Loucy (cell line): ENCODE measurements at regions not wholly inside any gene's neighbourhood (a gene's known extent, or its start where the extent isn't known, plus 50 kb on each side); places are given as distances from the start of the nearest gene placed in this dataset.
"Not testable (repeated sequence)": the region's sequence is repeated elsewhere in the genome, so short reads cannot be mapped to it uniquely, and the experiment has no call there.

Experiments
- H2AFZ ChIP-seq: fragments of 200-600 bp; sonication (generic); 2 replicates; pipeline ENCODE4 v1.6.0; 2016; ENCODE audit warnings: antibody characterized with exemption, mild to moderate bottlenecking, low read length, moderate library complexity
- H3F3A ChIP-seq: fragments of 200-600 bp; 2 replicates; pipeline ENCODE4 v1.6.0; 2016; ENCODE audit warnings: antibody characterized with exemption, low read depth, mild to moderate bottlenecking
- H3K27me3 ChIP-seq: fragments of 200-600 bp; sonication (generic); 2 replicates; pipeline ENCODE4 v1.6.1; 2014; ENCODE audit warnings: low read length, mild to moderate bottlenecking; ENCODE audit not compliant: insufficient read depth, poor library complexity, severe bottlenecking
- H3K36me3 ChIP-seq: fragments of 200-600 bp; sonication (generic); 2 replicates; pipeline ENCODE4 v1.6.1; 2016; ENCODE audit warnings: low read length; ENCODE audit not compliant: insufficient read depth
- H3K4me1 ChIP-seq: fragments of 200-600 bp; sonication (generic); 2 replicates; pipeline ENCODE4 v1.5.1; 2014; ENCODE audit warnings: low read length, mild to moderate bottlenecking; ENCODE audit not compliant: insufficient read depth, poor library complexity, severe bottlenecking
- H3K4me2 ChIP-seq: fragments of 200-600 bp; sonication (generic); 2 replicates; pipeline ENCODE4 v1.6.0; 2014; ENCODE audit warnings: antibody characterized with exemption, low read length, low read depth, mild to moderate bottlenecking; ENCODE audit not compliant: poor library complexity, severe bottlenecking
- H3K4me3 ChIP-seq: fragments of 200-600 bp; sonication (generic); 2 replicates; pipeline ENCODE4 v1.5.1; 2014; ENCODE audit warnings: low read length, mild to moderate bottlenecking, mixed read lengths; ENCODE audit not compliant: poor library complexity, severe bottlenecking
- H3K79me2 ChIP-seq: fragments of 200-600 bp; sonication (generic); 2 replicates; pipeline ENCODE4 v1.6.1; 2014; ENCODE audit warnings: low read length; ENCODE audit not compliant: insufficient read depth
- H3K9ac ChIP-seq: fragments of 200-600 bp; sonication (generic); 2 replicates; pipeline ENCODE4 v1.6.0; 2014; ENCODE audit warnings: mild to moderate bottlenecking, low read depth, low read length, moderate library complexity; ENCODE audit not compliant: poor library complexity, severe bottlenecking
- H3K9me2 ChIP-seq: fragments of 200-600 bp; sonication (generic); replicated peaks from 2 replicates; pipeline ENCODE4 v1.6.1; 2016; ENCODE audit warnings: low read depth, low read length, mixed read lengths
- H3K9me3 ChIP-seq: fragments of 200-600 bp; sonication (generic); 2 replicates; pipeline ENCODE4 v1.6.1; 2014; ENCODE audit warnings: mild to moderate bottlenecking, antibody characterized with exemption, low read length, low read depth; ENCODE audit not compliant: insufficient read depth
- H4K20me1 ChIP-seq: fragments of 200-600 bp; sonication (generic); 2 replicates; pipeline ENCODE4 v1.6.0; 2014; ENCODE audit warnings: antibody characterized with exemption, low read length, mild to moderate bottlenecking; ENCODE audit not compliant: insufficient read depth, poor library complexity, severe bottlenecking
- CTCF ChIP-seq: fragments of 200-600 bp; sonication (generic); conservative IDR thresholded peaks from 2 replicates; pipeline ENCODE4 v1.5.1; 2014; ENCODE audit warnings: mild to moderate bottlenecking, antibody characterized with exemption, low read length
- EZH2phosphoT487 ChIP-seq: fragments of 200-600 bp; IDR thresholded peaks from 2 replicates; pipeline ENCODE4 v1.6.1; 2018; ENCODE audit warnings: antibody characterized with exemption, mild to moderate bottlenecking, moderate library complexity, borderline replicate concordance

DNA sequence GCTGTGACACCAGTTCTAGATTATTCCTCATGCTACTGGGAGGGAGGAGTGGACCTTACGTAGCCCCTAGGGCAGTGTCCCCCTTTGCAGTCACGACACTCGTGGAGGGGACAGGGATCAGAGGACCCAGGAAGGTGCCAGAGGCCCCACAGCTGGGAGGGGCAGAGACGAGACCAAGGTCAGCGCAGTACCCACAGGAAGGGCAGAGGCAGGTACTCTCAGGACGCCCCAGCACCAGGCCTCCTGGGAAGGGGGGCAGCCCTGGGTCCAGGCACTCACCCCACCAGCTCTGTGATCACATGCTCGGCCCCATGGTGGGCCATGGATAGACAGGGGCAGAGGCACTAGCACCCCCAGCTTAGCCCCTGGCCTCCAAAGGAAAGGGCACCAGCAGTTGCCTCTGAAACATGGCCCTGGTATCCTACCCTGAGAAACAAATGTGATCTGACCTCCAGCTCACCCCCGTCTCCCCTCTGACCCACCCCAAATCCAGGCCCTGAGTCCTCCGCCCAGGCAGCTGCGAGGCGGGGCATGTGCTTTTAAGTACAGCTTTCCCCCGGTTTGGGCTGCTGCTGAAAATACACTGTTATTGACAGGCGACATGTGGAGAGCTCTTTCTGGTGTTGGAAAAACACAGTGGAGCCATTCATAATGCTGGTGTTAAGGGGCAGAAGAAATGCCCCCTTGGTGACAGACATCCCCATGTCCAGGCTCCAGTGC, 361.9 kb downstream of the C16orf95 start:
- Histone ChIP-seq H3K27me3 (no peaks in the 10 kb centered on the region), H3K9ac (no peak overlapping the region), H3F3A (no peaks in the 10 kb centered on the region), H3K4me2 (no peak overlapping the region), H3K4me3 (no peak overlapping the region), H4K20me1 (no peaks in the 10 kb centered on the region), H3K4me1 (no peaks in the 10 kb centered on the region), H3K9me3 (no peaks in the 10 kb centered on the region), H2AFZ (no peak overlapping the region), H3K9me2 (no peaks in the 10 kb centered on the region), H3K79me2 (no peaks in the 10 kb centered on the region), H3K36me3 (no peaks in the 10 kb centered on the region)
- TF ChIP-seq EZH2phosphoT487 = no peak
- no peak for TF ChIP-seq CTCF

- no peaks in the 10 kb centered on the region for H3K4me1 ChIP-seq
- no peaks in the 10 kb centered on the region for H3K79me2 ChIP-seq
- H3K36me3 ChIP-seq = no peaks in the 10 kb centered on the region
- H3K9ac ChIP-seq = no peak overlapping the region
- H3K27me3 ChIP-seq = no peaks in the 10 kb centered on the region
- no peak overlapping the region for H3K4me3 ChIP-seq
- no peak overlapping the region for H2AFZ ChIP-seq
- H3F3A ChIP-seq = no peaks in the 10 kb centered on the region
- no peaks in the 10 kb centered on the region for H3K9me2 ChIP-seq
- H3K9me3 ChIP-seq = no peaks in the 10 kb centered on the region
- no peak for TF ChIP-seq CTCF
- no peak for TF ChIP-seq EZH2phosphoT487
- no peaks in the 10 kb centered on the region for H4K20me1 ChIP-seq
- H3K4me2 ChIP-seq = no peak overlapping the region
These were observed 360.8 kb downstream of the C16orf95 start for GRCh38 chr16:86956437-86956836.

DNA sequence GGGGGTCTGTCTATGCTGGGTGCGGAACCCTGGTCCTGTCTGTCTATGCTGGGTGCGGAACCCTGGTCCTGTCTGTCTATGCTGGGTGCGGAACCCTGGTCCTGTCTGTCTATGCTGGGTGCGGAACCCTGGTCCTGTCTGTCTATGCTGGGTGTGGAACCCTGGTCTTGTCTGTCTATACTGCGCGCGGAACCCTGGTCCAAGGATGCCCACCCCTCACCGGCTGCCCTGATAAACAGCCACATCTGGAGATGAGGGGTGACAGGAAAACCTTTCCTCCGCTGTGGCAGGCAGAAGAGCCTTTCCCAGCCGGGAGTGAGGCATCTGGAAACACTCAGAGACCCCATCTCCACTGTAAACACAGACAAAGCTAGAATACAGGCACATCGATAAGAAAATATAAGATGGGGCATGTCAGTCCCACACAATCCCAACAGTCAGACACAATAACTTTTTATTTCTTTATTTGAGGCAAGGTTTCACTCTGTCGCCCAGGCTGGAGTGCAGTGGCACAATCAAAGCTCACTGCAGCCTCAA, 359.5 kb downstream of the C16orf95 start:
- not testable (repeated sequence) for H3K4me3 ChIP-seq, H3K27me3 ChIP-seq

GRCh38 chr16:86958423-86958822, 358.8 kb downstream of the C16orf95 start:
- TF ChIP-seq CTCF = no peak
- TF ChIP-seq EZH2phosphoT487 = no peak

More for the DNA sequence above, 359.5 kb downstream of the C16orf95 start:
- H3K79me2 ChIP-seq, H3K9me3 ChIP-seq, H3K4me1 ChIP-seq, H2AFZ ChIP-seq, H4K20me1 ChIP-seq, H3K9ac ChIP-seq, H3K4me2 ChIP-seq, H3K9me2 ChIP-seq, H3F3A ChIP-seq, H3K36me3 ChIP-seq: not testable (repeated sequence)

More at GRCh38 chr16:86958423-86958822, 358.8 kb downstream of the C16orf95 start:
- no peaks in the 10 kb centered on the region for H3K36me3 ChIP-seq
- H3K27me3 ChIP-seq = no peaks in the 10 kb centered on the region
- no peak overlapping the region for H3K9ac ChIP-seq
- H3K4me3 ChIP-seq = no peak overlapping the region
- no peaks in the 10 kb centered on the region for H3K9me3 ChIP-seq
- H3K79me2 ChIP-seq = no peaks in the 10 kb centered on the region
- H4K20me1 ChIP-seq = no peaks in the 10 kb centered on the region
- no peaks in the 10 kb centered on the region for H3K9me2 ChIP-seq
- H3F3A ChIP-seq = no peaks in the 10 kb centered on the region
- no peak overlapping the region for H3K4me2 ChIP-seq
- no peak overlapping the region for H2AFZ ChIP-seq
- no peaks in the 10 kb centered on the region for H3K4me1 ChIP-seq
